ENCODE measurements at regions not wholly inside any gene's neighbourhood (a gene's known extent, or its start where the extent isn't known, plus 50 kb on each side); places are given as distances from the start of the nearest gene placed in this dataset.

DNA sequence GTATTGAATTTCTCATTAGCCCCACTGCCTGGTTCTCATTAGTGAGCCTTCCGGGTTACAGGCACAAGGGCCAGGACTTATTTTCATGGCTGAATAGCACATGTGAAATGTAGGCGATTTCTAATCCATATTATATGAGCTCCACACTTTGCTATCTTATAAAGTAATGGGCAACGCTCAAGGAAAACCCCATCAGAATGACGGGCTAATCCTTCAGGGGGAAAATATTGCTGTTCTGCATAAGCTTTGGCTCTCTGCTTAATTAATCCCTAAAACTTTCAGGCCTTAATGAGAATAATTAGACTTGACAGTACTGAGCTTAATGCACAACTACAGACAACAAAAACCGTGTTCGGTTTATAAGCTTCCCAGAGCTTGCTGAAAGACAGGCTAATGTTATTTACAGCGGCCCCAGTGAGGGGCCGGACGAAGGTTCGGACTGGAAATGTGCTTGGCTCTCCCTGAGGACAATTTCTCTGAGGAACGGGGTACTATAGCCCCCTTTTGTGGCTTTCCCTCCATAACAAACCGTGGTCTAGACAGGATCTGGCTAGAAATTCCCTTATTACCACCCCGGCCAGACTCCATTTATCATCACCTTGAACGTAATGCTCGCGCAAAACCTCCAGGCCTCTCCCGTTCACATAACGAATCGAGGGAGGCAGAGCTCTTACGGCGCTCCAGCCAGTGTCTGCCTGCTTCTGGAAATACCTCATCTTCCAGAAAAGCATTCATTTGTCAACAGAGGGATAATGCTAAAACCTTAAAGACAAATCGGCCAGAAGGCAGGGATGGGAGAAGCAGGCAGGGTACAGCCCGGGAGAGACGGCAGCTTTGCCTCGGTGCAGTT, 164.5 kb downstream of the CD83 start:
- no peaks in the 10 kb centered on the region for H3K27me3 Mint-ChIP-seq (ENCODE audit: insufficient read depth, unreplicated experiment)
- no peaks in the 10 kb centered on the region for H3K27me3 ChIP-seq (replicated peaks; ENCODE audit: control insufficient read depth, insufficient read depth, low read length)
- peaks cover 20% of the 10 kb centered on the region for H3K9me3 Mint-ChIP-seq (ENCODE audit: unreplicated experiment)
- no peak for DNase-seq
- intact Hi-C loops (cut with micrococcal nuclease; ENCODE audit: unreplicated experiment): no loop called here
- TF ChIP-seq, protein P1, sequence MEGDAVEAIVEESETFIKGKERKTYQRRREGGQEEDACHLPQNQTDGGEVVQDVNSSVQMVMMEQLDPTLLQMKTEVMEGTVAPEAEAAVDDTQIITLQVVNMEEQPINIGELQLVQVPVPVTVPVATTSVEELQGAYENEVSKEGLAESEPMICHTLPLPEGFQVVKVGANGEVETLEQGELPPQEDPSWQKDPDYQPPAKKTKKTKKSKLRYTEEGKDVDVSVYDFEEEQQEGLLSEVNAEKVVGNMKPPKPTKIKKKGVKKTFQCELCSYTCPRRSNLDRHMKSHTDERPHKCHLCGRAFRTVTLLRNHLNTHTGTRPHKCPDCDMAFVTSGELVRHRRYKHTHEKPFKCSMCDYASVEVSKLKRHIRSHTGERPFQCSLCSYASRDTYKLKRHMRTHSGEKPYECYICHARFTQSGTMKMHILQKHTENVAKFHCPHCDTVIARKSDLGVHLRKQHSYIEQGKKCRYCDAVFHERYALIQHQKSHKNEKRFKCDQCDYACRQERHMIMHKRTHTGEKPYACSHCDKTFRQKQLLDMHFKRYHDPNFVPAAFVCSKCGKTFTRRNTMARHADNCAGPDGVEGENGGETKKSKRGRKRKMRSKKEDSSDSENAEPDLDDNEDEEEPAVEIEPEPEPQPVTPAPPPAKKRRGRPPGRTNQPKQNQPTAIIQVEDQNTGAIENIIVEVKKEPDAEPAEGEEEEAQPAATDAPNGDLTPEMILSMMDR (IDR thresholded peaks at IDR 0.05; ENCODE audit: insufficient read depth in 1 of 2, low read depth in 1 of 2, low read length in 1 of 2, severe bottlenecking in 1 of 2, unreplicated experiment in 1 of 2): no peak
- peaks cover 6% of the 10 kb centered on the region for H3K4me1 Mint-ChIP-seq (ENCODE audit: low read depth, unreplicated experiment)
- H3K9me3 ChIP-seq: no peaks in the 10 kb centered on the region
- H3K36me3 ChIP-seq (ENCODE audit: control insufficient read depth, insufficient read depth, low read length): no peaks in the 10 kb centered on the region
- no peak overlapping the region for H3K4me3 Mint-ChIP-seq (ENCODE audit: unreplicated experiment)
- no peak overlapping the region for H3K4me3 ChIP-seq (ENCODE audit: low read depth, low read length)
- ChIA-PET POLR2A (no interaction called here), CTCF (no interaction called here)
- no peaks in the 10 kb centered on the region for H3K36me3 Mint-ChIP-seq (ENCODE audit: insufficient read depth, unreplicated experiment)
- H3K4me1 ChIP-seq: no peaks in the 10 kb centered on the region; the same call in 1 of the 2 replicates
- no peak overlapping the region for H3K27ac Mint-ChIP-seq (ENCODE audit: unreplicated experiment)
- no TSS peak for BruUV-seq (replicated peaks)

- intact Hi-C loops (cut with micrococcal nuclease; ENCODE audit: unreplicated experiment): no loop called here
- Mint-ChIP-seq H3K4me3 (ENCODE audit: unreplicated experiment) (no peak overlapping the region), H3K36me3 (ENCODE audit: insufficient read depth, unreplicated experiment) (no peaks in the 10 kb centered on the region), H3K9me3 (ENCODE audit: unreplicated experiment) (peaks cover 11% of the 10 kb centered on the region), H3K4me1 (ENCODE audit: low read depth, unreplicated experiment) (peaks cover 6% of the 10 kb centered on the region), H3K27me3 (ENCODE audit: insufficient read depth, unreplicated experiment) (no peaks in the 10 kb centered on the region), H3K27ac (ENCODE audit: unreplicated experiment) (no peak overlapping the region)
- peak in 1 of 2 experiments; percentile 5 for DNase-seq
- TF ChIP-seq, protein P1 (IDR thresholded peaks at IDR 0.05; ENCODE audit: insufficient read depth in 1 of 2, low read depth in 1 of 2, low read length in 1 of 2, severe bottlenecking in 1 of 2, unreplicated experiment in 1 of 2): no peak
- H3K27me3 ChIP-seq (replicated peaks; ENCODE audit: control insufficient read depth, insufficient read depth, low read length): no peaks in the 10 kb centered on the region
- no peaks in the 10 kb centered on the region; the same call in 1 of the 2 replicates for H3K4me1 ChIP-seq
- no peak overlapping the region for H3K4me3 ChIP-seq (ENCODE audit: low read depth, low read length)
- H3K9me3 ChIP-seq: no peaks in the 10 kb centered on the region
- no TSS peak for BruUV-seq (replicated peaks)
- no peaks in the 10 kb centered on the region for H3K36me3 ChIP-seq (ENCODE audit: control insufficient read depth, insufficient read depth, low read length)
- CTCF ChIA-PET: no interaction called here
- POLR2A ChIA-PET: no interaction called here
Observed at GRCh38 chr6:14282854-14283505, 165.4 kb downstream of the CD83 start.

- Mint-ChIP-seq H3K36me3 (ENCODE audit: insufficient read depth, unreplicated experiment) (no peaks in the 10 kb centered on the region), H3K27me3 (ENCODE audit: insufficient read depth, unreplicated experiment) (no peaks in the 10 kb centered on the region), H3K27ac (ENCODE audit: unreplicated experiment) (peak overlapping the region; percentile 13), H3K4me3 (ENCODE audit: unreplicated experiment) (no peak overlapping the region), H3K4me1 (ENCODE audit: low read depth, unreplicated experiment) (peaks cover 6% of the 10 kb centered on the region), H3K9me3 (ENCODE audit: unreplicated experiment) (peaks cover 10% of the 10 kb centered on the region)
- Histone ChIP-seq H3K9me3 (no peaks in the 10 kb centered on the region), H3K4me3 (ENCODE audit: low read depth, low read length) (no peak overlapping the region), H3K27me3 (replicated peaks; ENCODE audit: control insufficient read depth, insufficient read depth, low read length) (no peaks in the 10 kb centered on the region), H3K36me3 (ENCODE audit: control insufficient read depth, insufficient read depth, low read length) (no peaks in the 10 kb centered on the region), H3K4me1 (no peaks in the 10 kb centered on the region; the same call in 1 of the 2 replicates)
- ChIA-PET CTCF (no interaction called here), POLR2A (no interaction called here)
- DNase-seq: peak in 1 of 2 experiments; percentile 11
- BruUV-seq (replicated peaks): no TSS peak
- intact Hi-C loops (cut with micrococcal nuclease; ENCODE audit: unreplicated experiment): no loop called here
- TF ChIP-seq, protein P1 (IDR thresholded peaks at IDR 0.05; ENCODE audit: insufficient read depth in 1 of 2, low read depth in 1 of 2, low read length in 1 of 2, severe bottlenecking in 1 of 2, unreplicated experiment in 1 of 2): peak in 1 of 2 experiments; percentile 27
Observed at GRCh38 chr6:14283600-14284235, 166.1 kb downstream of the CD83 start.

All from Caco-2 (cell line).